Thymus (tissue), 11 donors: ENCODE measurements at regions not wholly inside any gene's neighbourhood (a gene's known extent, or its start where the extent isn't known, plus 50 kb on each side); places are given as distances from the start of the nearest gene placed in this dataset.

Experiments
- DNase-seq, 9 donors: peaks; one replicate each; pipeline ENCODE4 v3.0.0-alpha.2; 2013; ENCODE audit warnings: low spot score in 9 of 9, low read depth in 6 of 9, missing footprints in 1 of 9
- H3K27ac ChIP-seq, 2 donors: one replicate each; pipeline ENCODE4 v1.5.1; 2013; ENCODE audit warnings: control low read depth in 1 of 2, low read depth in 1 of 2, low read length in 1 of 2, mild to moderate bottlenecking in 1 of 2, moderate library complexity in 1 of 2
- H3K27me3 ChIP-seq, 2 donors: one replicate each; pipeline ENCODE4 v1.5.1; 2013; ENCODE audit warnings: low read length in 1 of 2; ENCODE audit not compliant: control insufficient read depth in 2 of 2, insufficient read depth in 1 of 2
- H3K36me3 ChIP-seq, 2 donors: one replicate each; pipeline ENCODE4 v1.5.1; 2013; ENCODE audit warnings: low read length in 1 of 2, mild to moderate bottlenecking in 1 of 2, moderate library complexity in 1 of 2; ENCODE audit not compliant: control insufficient read depth in 2 of 2, insufficient read depth in 2 of 2
- H3K4me1 ChIP-seq, 2 donors: one replicate each; pipeline ENCODE4 v1.5.1; 2013; ENCODE audit warnings: low read length in 2 of 2; ENCODE audit not compliant: control insufficient read depth in 2 of 2, insufficient read depth in 2 of 2
- H3K4me3 ChIP-seq, 2 donors: one replicate each; pipeline ENCODE4 v1.5.1; 2013; ENCODE audit warnings: low read length in 2 of 2, control low read depth in 1 of 2, mild to moderate bottlenecking in 1 of 2
- H3K9me3 ChIP-seq, 2 donors: one replicate each; pipeline ENCODE4 v1.5.1; 2013; ENCODE audit warnings: low read length in 1 of 2, mild to moderate bottlenecking in 1 of 2; ENCODE audit not compliant: control insufficient read depth in 2 of 2, insufficient read depth in 1 of 2
- WGBS: extraction: QIAGEN DNeasy Blood & Tissue Kit; methylation state at CpG from one replicate; pipeline ENCODE4 v1.1.7; 2013; 5-methylcytosine and 5-hydroxymethylcytosine counted together
- donor health status: healthy.

- H3K4me3 ChIP-seq = no peak overlapping the region
- WGBS = 87% methylated on average over 12 of the region's 12 CpGs
- H3K27me3 ChIP-seq = peaks cover 0 to 21% of the 10 kb centered on the region in 2 donors
- no peak overlapping the region for H3K27ac ChIP-seq
- no peaks in the 10 kb centered on the region for H3K4me1 ChIP-seq
- no peaks in the 10 kb centered on the region for H3K9me3 ChIP-seq
- DNase-seq = no peak
- H3K36me3 ChIP-seq = no peaks in the 10 kb centered on the region
Observed at GRCh38 chr10:123585477-123586445, 80.4 kb upstream of the GPR26 start.

- Histone ChIP-seq H3K27ac (no peak overlapping the region), H3K27me3 (peaks cover 0 to 21% of the 10 kb centered on the region in 2 donors), H3K4me1 (no peaks in the 10 kb centered on the region), H3K36me3 (no peaks in the 10 kb centered on the region), H3K4me3 (no peak overlapping the region), H3K9me3 (no peaks in the 10 kb centered on the region)
- DNase-seq = no peak
- WGBS = 90% methylated on average over 3 of the region's 3 CpGs
Observed at GRCh38 chr10:123587110-123587509, 79.0 kb upstream of the GPR26 start.

GRCh38 chr10:123588386-123588914 lies 77.7 kb upstream of the GPR26 start:
- Histone ChIP-seq H3K9me3 (no peaks in the 10 kb centered on the region), H3K27me3 (peaks cover 0 to 13% of the 10 kb centered on the region in 2 donors), H3K4me1 (no peaks in the 10 kb centered on the region), H3K36me3 (no peaks in the 10 kb centered on the region), H3K4me3 (no peak overlapping the region), H3K27ac (no peak overlapping the region)
- DNase-seq = no peak
- WGBS = 72% methylated on average over 7 of the region's 7 CpGs

- H3K4me3 ChIP-seq = no peak overlapping the region
- no peaks in the 10 kb centered on the region for H3K27me3 ChIP-seq
- 56% methylated on average over 2 of the region's 2 CpGs for WGBS
- no peak overlapping the region for H3K27ac ChIP-seq
- H3K36me3 ChIP-seq = no peaks in the 10 kb centered on the region
- DNase-seq = no peak
- H3K9me3 ChIP-seq = no peaks in the 10 kb centered on the region
- no peaks in the 10 kb centered on the region for H3K4me1 ChIP-seq
Observed at GRCh38 chr10:123595661-123596060, 70.5 kb upstream of the GPR26 start.

GRCh38 chr10:123597676-123598075 lies 68.5 kb upstream of the GPR26 start:
- DNase-seq = no peak
- no peaks in the 10 kb centered on the region for H3K4me1 ChIP-seq

GRCh38 chr10:123599366-123599849 lies 66.7 kb upstream of the GPR26 start:
- H3K36me3 ChIP-seq = no peaks in the 10 kb centered on the region
- H3K27ac ChIP-seq = no peak overlapping the region
- no peak overlapping the region for H3K4me3 ChIP-seq
- H3K9me3 ChIP-seq = no peaks in the 10 kb centered on the region
- H3K27me3 ChIP-seq = no peaks in the 10 kb centered on the region
- no peaks in the 10 kb centered on the region for H3K4me1 ChIP-seq
- 89% methylated on average over 8 of the region's 8 CpGs for WGBS
- DNase-seq = no peak

More at GRCh38 chr10:123597676-123598075, 68.5 kb upstream of the GPR26 start:
- no peaks in the 10 kb centered on the region for H3K9me3 ChIP-seq
- no peaks in the 10 kb centered on the region for H3K36me3 ChIP-seq
- no peaks in the 10 kb centered on the region for H3K27me3 ChIP-seq
- 93% methylated on average over 4 of the region's 4 CpGs for WGBS
- no peak overlapping the region for H3K27ac ChIP-seq
- H3K4me3 ChIP-seq = no peak overlapping the region

- Histone ChIP-seq H3K36me3 (no peaks in the 10 kb centered on the region), H3K27me3 (no peaks in the 10 kb centered on the region), H3K4me3 (no peak overlapping the region), H3K4me1 (no peaks in the 10 kb centered on the region), H3K27ac (no peak overlapping the region), H3K9me3 (no peaks in the 10 kb centered on the region)
- DNase-seq = no peak
- 92% methylated on average over 3 of the region's 3 CpGs for WGBS
Observed at GRCh38 chr10:123600177-123600576, 66.0 kb upstream of the GPR26 start.

GRCh38 chr10:123603130-123603529 lies 63.0 kb upstream of the GPR26 start:
- no peak overlapping the region for H3K27ac ChIP-seq
- H3K4me3 ChIP-seq = no peak overlapping the region
- no peaks in the 10 kb centered on the region for H3K9me3 ChIP-seq
- no peaks in the 10 kb centered on the region for H3K4me1 ChIP-seq
- H3K27me3 ChIP-seq = peaks cover 0 to 4% of the 10 kb centered on the region in 2 donors
- DNase-seq = no peak
- 68% methylated on average over 4 of the region's 4 CpGs for WGBS
- H3K36me3 ChIP-seq = no peaks in the 10 kb centered on the region

GRCh38 chr10:123604506-123604905 lies 61.6 kb upstream of the GPR26 start:
- H3K36me3 ChIP-seq = no peaks in the 10 kb centered on the region
- H3K9me3 ChIP-seq = no peaks in the 10 kb centered on the region
- H3K4me1 ChIP-seq = no peaks in the 10 kb centered on the region
- 82% methylated on average over 6 of the region's 6 CpGs for WGBS
- H3K27ac ChIP-seq = no peak overlapping the region
- H3K27me3 ChIP-seq = peaks cover 0 to 4% of the 10 kb centered on the region in 2 donors
- no peak for DNase-seq
- no peak overlapping the region for H3K4me3 ChIP-seq
